GM21526 (cell line): ENCODE measurements at regions not wholly inside any gene's neighbourhood (a gene's known extent, or its start where the extent isn't known, plus 50 kb on each side); places are given as distances from the start of the nearest gene placed in this dataset.
A peak's percentile ranks its signal among the peaks of the same experiment; 100 is the strongest.

Experiments used
- ATAC-seq: cut with Tn5 transposase; IDR thresholded peaks from one replicate; pipeline ENCODE4 v1.9.1; 2021; ENCODE audit warnings: moderate library complexity; ENCODE audit not compliant: unreplicated experiment, low FRiP score

GRCh38 chr5:40390281-40391149, 289.2 kb upstream of the PTGER4 start:
- no peak for ATAC-seq

DNA sequence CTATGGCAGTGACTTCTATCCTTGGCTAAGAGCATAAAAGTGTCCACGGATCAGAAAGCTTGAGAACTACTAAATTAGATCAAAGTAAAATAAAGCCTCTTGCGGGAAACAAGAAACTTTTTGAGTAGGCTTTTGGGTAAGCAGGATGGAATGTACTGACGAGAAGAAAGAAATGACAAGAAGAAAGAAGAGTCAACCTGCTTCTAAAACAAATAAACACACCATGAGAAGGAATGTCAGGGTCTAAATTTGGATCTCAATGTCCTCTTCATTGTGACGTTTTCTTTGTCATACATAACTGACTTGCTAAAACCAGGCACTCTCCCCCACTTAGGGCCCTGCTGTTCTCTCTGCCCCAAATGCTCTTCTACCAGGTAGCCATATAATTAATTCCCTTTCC, 290.1 kb upstream of the PTGER4 start:
- ATAC-seq, result no peak

DNA sequence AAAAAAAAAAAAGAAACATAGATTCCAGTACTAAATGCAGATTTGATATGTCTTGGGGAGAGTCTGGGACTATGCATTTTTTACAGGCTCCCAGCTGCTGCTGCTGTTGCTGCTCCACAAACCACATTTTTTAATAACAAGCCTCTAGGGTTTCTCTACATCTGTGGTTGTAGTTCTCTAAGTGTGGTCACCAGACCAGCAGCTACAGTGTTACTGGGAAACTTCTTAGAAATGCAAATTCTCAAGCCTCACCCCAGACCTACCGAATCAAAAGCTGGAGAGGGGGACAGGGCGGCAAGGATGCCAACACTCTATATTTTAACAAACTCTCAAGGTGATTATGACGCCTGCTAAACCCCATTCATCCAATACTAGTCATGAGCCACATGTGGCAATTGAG, 293.4 kb upstream of the PTGER4 start:
- ATAC-seq, result peak; percentile 94

DNA sequence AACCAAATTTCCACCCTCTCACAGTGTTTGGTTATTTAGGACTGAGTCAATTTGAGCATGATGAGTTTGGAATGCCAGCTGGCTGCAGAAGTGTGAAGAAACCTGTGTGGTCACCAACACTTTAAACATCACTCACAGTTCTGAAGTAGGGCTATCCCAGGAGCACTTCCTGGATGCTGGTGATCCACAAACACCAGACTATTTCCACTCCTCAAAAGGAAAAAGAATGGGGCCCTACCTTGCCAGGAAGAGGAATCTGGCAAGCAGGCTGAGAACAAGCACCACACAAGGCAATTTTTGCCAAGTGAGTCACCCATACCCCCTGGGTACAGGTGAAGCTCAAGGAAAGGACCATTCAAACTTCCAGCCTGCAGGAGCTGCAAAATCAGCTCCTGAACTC, 294.2 kb upstream of the PTGER4 start:
- no peak for ATAC-seq

DNA sequence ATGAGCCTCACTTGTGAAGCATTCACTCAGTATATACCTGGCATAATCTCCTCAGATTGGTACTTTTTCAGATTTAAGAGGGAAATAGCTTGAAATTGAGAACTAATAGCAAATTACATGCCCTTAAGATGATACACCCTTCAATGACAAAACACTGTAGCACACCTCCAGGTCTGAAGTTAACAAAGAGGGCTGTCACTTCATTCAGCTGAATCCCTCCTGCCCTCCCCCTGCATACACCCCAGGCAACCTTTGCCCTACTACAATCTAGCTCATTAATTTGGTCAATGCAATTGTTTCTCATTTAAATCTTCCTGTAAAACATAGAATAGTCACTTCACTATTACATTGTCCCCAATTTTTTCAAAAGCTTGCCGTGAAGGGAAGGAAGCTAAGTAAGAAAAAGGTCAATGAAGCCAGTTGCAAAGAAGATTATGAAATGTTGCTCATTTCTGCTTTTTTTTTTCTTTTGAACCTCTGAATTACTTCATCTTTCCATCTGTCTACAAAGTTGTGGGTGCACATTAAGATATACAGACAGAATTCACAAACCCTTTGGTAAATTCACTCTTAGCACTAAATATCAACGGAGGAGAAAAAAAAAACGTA, 294.8 kb upstream of the PTGER4 start:
- ATAC-seq, result no peak

DNA sequence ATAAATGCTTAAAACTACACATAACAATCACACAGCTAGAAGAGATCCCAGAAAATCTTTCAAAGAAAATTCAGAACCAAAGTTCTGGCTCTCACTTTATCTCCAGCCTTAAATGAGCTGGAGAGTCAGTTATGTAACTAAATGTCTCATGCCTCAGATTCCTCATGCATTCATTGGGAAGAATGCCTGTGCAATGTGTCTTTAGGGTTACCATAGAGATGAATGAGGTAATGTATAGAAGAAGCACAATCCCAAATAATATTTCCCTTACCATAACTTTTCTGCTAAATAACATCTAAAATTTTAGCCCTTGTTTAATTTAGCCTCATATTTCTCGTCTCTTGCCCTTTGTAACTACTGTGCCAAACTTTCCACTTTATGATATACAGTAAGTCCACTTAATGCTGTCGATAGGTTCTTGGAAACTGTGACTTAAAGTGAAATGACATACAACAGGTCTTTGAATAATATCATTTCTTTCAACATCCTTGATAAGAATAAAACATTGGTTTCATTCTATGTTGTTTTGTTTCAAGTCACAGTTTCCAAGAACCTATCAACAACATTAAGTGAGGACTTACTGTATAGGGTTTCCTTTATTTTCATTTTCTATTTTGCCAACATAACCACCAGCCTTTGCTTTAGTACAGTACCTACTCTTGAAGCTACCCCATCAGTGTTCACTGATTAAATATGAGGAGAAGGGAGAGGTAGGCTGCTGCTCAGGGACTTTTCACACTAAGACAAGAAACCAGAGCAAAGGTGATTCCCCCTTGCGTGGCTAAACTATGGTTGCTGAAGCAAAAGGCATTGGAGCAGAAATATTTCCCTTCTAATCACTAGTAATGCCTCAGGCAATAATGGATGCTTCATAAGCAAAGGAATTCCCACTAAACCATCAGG, 295.7 kb upstream of the PTGER4 start:
- ATAC-seq, result peak; percentile 39

- ATAC-seq, result no peak
These were observed 297.9 kb upstream of the PTGER4 start for GRCh38 chr5:40381676-40382363.

GRCh38 chr5:40381016-40381415, 298.7 kb upstream of the PTGER4 start:
- ATAC-seq, result no peak

DNA sequence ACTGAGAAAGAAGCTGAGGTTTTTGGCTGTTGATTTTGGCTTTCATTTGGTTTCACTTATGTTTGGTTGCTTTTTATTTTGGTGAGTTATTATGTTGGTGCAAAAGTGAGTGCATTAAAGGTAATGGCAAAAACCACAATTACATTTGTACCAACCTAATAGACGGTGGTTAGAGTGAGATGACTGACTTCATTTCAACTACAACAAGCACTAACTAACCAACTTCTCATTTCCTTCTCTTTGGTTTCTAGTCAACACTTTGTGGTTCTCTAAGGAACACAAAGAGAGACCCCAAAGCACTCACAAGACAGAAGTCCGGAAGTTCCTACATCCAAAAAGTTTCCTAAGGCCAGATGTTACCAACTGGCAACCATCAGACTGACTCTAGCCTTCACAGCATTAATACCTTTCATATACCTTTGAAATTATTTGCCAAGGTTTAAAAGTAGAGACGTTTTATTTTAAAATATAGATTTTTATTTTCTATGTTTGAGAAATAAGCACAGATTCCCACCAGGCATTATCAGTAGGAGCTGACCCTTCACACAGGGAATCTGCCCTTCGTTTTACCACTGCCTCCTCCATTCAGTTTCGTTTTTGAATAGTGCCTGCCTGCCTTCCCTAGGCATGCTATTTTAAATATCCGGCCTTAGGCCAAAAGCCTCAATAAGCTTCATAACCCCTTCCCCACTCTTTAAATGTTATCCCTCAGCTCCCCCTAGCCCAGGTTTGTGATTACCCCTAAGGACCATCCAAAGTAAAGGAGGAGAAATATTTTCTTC, 301.1 kb upstream of the PTGER4 start:
- peak; percentile 66 for ATAC-seq

DNA sequence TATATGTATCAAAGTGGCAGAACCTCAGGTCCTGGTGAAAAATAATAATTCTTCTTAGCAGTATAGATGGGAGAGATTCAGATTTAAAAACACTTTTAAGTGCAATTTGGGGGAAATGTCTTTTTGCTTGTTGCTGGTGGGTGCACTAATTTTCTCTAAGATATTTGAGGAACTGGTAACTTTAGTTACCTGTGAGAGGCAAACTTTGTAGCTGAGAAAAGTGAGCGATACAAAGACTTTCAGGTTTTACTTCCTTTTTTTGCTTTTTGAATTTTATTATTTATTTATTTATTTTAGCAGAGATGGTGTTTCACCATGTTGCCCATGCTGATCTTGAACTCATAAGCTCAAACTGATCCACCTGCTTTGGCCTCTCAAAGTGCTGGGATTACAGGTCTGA, 303.1 kb upstream of the PTGER4 start:
- ATAC-seq, result peak; percentile 64

- no peak for ATAC-seq
These were observed 304.9 kb upstream of the PTGER4 start for GRCh38 chr5:40374853-40375252.

DNA sequence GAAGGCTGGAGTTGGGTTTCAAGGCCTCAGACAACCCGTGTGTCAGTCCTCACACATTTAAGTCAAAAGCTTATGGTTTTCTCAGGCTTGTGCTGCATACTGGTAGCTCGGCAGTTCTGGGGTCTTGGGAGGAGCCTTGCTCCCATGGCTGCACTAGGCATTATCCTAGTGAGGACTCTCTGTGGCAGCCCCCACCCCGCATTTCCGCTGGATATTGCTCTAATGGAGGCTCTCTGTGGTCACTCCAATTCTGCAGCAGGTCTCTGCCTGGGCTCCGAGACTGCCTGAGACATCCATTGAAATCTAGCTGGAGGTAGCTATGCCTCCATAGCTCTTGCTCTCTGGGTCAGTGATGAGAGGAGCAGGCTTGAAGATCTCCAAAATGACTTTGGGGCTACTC, 311.5 kb upstream of the PTGER4 start:
- no peak for ATAC-seq

DNA sequence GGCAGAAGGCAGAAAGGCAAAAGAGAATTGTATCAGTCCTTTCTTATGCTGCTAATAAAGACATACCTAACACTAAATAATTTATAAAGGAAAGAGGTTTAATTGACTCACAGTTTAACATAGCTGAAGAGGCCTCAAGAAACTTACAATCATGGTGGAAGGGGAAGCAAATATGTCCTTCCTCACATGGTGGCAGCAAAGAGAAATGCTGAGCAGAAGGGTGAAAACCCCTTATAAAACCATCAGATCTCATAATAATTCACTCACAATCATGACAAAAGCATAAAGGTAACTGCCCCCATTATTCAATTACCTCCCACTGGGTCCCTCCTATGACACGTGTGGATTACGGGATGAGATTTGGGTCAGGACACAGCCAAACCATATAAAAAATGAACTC, 312.5 kb upstream of the PTGER4 start:
- no peak for ATAC-seq

DNA sequence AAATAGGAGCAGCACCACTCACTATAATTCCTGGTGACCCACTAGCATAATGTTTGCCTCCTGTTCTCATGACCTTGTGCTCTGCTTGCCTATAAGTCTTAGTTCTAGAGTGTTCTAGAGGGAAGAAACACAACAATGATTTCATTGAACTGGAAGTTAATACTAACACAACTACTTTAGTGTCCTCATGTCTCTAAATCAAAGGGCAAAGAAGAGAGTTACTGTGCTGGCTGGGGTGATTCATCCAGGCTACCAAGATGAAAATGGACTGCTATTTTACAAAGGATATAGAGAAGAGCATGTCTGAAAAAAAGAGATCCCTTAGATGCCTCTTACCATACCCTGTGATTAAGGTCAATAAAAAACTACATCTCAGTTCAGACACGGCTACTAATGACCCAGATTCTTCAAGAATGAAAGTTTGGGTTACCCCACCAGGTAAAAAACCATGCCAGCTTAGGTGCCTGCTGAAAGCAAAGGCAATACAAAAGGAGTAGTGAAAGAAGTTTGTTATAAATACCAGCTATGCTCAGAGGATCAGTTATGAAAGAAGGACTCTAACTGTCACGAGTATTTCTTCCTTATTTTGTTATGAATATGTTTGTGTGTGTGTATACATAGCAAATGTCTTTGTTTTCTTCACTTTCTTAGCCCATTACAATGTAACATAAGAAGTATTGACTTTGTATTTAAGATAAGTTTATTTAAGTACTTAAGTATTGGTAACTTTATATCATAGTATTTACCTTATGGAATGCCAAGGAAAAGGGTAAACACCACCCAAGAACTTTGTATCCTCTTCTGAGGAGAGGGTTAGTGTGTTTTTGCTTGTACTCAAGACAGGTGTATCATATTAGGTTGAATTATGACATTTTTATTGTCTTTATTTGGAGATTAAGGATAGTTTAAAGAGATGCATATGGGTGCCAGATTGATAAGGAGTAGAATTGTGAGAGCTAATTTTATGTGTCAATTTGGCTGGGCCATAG, 314.1 kb upstream of the PTGER4 start:
- peak; percentile 82 for ATAC-seq

GRCh38 chr5:40364441-40364840, 315.3 kb upstream of the PTGER4 start:
- ATAC-seq, result no peak

GRCh38 chr5:40361378-40361777, 318.3 kb upstream of the PTGER4 start:
- ATAC-seq, result no peak

DNA sequence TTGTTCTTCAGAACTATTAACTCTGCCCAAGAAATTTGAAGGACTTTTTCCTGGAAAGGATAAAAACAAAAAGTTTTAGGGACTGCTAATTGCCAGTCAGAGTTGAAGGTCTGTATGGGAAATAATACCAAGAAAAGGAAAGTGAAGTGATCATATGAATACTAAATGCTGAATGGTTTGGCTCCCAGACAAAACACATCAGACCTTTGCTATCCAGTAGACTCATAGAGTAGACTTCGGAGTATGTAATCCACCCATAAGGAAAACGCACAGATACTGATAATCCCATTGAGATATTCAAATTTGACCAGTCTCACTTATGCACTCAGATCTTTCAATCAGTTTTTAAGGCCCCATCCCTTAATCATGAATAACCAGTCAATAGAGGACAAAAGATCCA, 319.0 kb upstream of the PTGER4 start:
- ATAC-seq, result no peak

DNA sequence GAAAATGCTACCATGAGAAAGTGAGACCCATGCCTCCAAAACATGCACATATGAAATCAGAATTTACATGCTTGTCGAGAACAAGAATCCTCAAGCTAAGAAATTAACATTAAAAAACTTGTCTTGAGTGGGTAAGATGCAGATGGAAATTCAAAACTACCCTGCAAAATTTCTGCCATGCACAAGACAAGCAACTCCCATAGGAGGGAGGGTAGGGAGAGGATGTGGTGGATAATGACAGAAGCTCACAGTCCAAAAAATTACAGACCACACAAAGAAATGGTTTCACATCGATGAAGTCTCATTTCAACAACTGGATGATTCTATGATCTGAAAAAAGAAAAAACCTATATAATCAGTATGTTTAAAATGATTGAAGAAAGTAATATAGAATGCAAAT, 319.9 kb upstream of the PTGER4 start:
- no peak for ATAC-seq

- no peak for ATAC-seq
These were observed 320.6 kb upstream of the PTGER4 start for GRCh38 chr5:40359093-40359492.
